Upper lobe of right lung (tissue), 1 donor: ENCODE measurements at regions not wholly inside any gene's neighbourhood (a gene's known extent, or its start where the extent isn't known, plus 50 kb on each side); places are given as distances from the start of the nearest gene placed in this dataset.

Experiments
- ATAC-seq: fragments of 200-7000 bp; cut with Tn5 transposase; one replicate; pipeline ENCODE4 v1.9.1; 2020; ENCODE audit warnings: mild to moderate bottlenecking, moderate library complexity
- DNase-seq: peaks from one replicate; pipeline ENCODE4 v3.0.0-alpha.2; 2020
- H3K27ac ChIP-seq: fragments of 200-600 bp; one replicate; pipeline ENCODE4 v1.8.0; 2022
- H3K27me3 ChIP-seq: fragments of 200-600 bp; one replicate; pipeline ENCODE4 v1.8.0; 2022; ENCODE audit warnings: mild to moderate bottlenecking
- H3K36me3 ChIP-seq: fragments of 200-600 bp; one replicate; pipeline ENCODE4 v1.8.0; 2022
- H3K4me1 ChIP-seq: fragments of 200-600 bp; one replicate; pipeline ENCODE4 v1.8.0; 2022
- H3K4me3 ChIP-seq: fragments of 200-600 bp; one replicate; pipeline ENCODE4 v1.8.0; 2022; ENCODE audit warnings: mild to moderate bottlenecking
- H3K9me3 ChIP-seq: fragments of 200-600 bp; one replicate; pipeline ENCODE4 v1.8.0; 2022
- CTCF ChIP-seq: fragments of 200-600 bp; IDR thresholded peaks from one replicate; pipeline ENCODE4 v1.8.0; 2022; ENCODE audit warnings: antibody characterized with exemption
- intact Hi-C: fragments of 100-400 bp; cut with DNase I; formaldehyde crosslinking; loops from one replicate; pipeline ENCODE4 v1.11.0; 2022
- donor health status: DM: no; HTN: yes; CAD: no; lungs with severe emphysema.

- TF ChIP-seq CTCF: no peak
- Histone ChIP-seq H3K9me3 (no peaks in the 10 kb centered on the region), H3K27ac (no peak overlapping the region), H3K4me1 (no peaks in the 10 kb centered on the region), H3K27me3 (no peaks in the 10 kb centered on the region), H3K36me3 (no peaks in the 10 kb centered on the region), H3K4me3 (no peak overlapping the region)
- ATAC-seq (peak; percentile 43), DNase-seq (no peak)
- intact Hi-C loops: no loop called here
These were observed 174.9 kb downstream of the ETAA1 start for GRCh38 chr2:67571785-67572718.

DNA sequence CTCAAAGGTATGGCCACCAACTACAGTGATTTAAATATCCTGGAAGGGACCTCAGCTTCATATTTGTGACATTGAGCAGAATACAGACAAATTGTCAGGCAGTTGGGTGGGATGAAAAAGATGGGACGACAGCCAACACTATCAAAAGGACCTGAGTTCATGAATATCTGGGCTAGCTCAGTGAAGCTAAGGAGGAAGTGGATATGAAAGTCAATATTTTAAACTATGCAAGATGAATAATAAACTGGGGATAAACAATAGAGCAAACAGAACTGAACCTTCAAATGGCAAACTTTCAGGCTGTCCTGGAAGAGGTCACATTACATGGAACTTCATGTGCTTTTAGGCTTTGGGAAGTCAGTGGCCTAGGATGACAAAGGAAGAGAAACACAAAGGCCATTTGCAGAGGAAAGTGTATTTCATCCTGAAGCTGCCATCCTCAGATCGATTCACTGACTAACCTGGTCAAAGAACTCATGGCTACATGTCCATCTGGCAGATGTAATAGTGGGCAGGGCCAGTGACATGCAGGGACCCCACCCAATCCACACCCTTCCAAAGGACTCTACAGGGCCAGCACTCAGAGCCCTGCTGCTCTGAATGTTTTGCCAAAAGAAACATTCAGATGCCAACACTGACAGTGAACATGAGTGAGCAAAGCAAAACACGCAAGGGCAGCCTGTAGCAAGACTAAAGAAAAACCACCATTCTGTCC lies 175.7 kb downstream of the ETAA1 start:
- ATAC-seq: no peak
- no peak for TF ChIP-seq CTCF

DNA sequence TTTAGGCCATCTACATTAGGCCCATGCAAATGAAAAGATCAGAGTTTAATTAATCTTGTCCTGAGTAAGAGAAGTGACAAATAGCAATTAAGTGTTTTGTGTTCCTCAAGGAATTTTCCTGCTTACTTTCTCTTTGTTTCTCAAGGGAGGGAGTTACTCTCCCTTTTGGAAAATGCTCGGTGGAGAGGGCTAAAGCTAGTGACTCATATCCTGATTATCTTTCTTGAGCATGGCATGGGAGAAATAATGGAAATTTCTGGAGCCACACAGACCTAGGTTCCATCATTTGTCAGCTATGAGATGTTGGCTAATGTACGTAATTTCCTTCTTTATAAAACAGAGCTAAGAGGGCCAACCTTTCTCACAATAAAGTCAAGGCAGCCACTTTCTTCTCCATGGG lies 177.1 kb downstream of the ETAA1 start:
- TF ChIP-seq CTCF: no peak
- DNase-seq (no peak), ATAC-seq (no peak)
- Histone ChIP-seq H3K27me3 (no peaks in the 10 kb centered on the region), H3K4me3 (no peak overlapping the region), H3K9me3 (no peaks in the 10 kb centered on the region), H3K36me3 (no peaks in the 10 kb centered on the region), H3K27ac (no peak overlapping the region), H3K4me1 (no peaks in the 10 kb centered on the region)
- intact Hi-C loops: no loop called here

More for the DNA sequence above, 175.7 kb downstream of the ETAA1 start:
- no peaks in the 10 kb centered on the region for H3K9me3 ChIP-seq
- intact Hi-C loops: no loop called here
- DNase-seq: no peak
- H3K4me3 ChIP-seq: no peak overlapping the region
- H3K27ac ChIP-seq: no peak overlapping the region
- H3K36me3 ChIP-seq: no peaks in the 10 kb centered on the region
- H3K27me3 ChIP-seq: no peaks in the 10 kb centered on the region
- no peaks in the 10 kb centered on the region for H3K4me1 ChIP-seq

- DNase-seq (no peak), ATAC-seq (no peak)
- Histone ChIP-seq H3K4me1 (no peaks in the 10 kb centered on the region), H3K9me3 (no peaks in the 10 kb centered on the region), H3K27ac (no peak overlapping the region), H3K36me3 (no peaks in the 10 kb centered on the region), H3K4me3 (no peak overlapping the region), H3K27me3 (no peaks in the 10 kb centered on the region)
- intact Hi-C loops: no loop called here
- TF ChIP-seq CTCF: no peak
These were observed 179.1 kb downstream of the ETAA1 start for GRCh38 chr2:67576226-67576625.

DNA sequence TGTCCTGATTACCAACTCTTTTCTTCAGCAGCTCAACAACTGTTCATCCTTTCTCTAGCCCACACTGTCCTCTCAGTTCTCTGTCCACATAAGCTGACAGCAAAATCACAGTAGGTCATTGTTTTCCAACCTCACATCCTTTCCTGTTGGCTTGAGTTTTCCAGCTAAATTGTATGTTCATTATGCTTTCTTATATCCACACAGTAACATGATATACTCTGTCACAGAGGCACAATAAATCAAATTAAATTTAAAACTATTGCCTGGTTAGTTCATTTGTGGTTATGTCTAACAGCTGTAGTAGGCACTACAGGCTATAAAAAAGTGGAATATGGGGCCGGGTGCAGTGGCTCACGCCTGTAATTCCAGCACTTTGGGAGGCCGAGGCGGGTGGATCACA lies 179.9 kb downstream of the ETAA1 start:
- Histone ChIP-seq H3K9me3 (no peaks in the 10 kb centered on the region), H3K27me3 (no peaks in the 10 kb centered on the region), H3K4me3 (no peak overlapping the region), H3K4me1 (no peaks in the 10 kb centered on the region), H3K27ac (no peak overlapping the region), H3K36me3 (no peaks in the 10 kb centered on the region)
- intact Hi-C loops: no loop called here
- ATAC-seq (no peak), DNase-seq (no peak)
- TF ChIP-seq CTCF: no peak
